Activated T-helper 2 cell treated with anti-CD3 and anti-CD28 coated beads, Interferon-gamma antibody, Interleukin-2, Interleukin-4, amounts not matched to agents 10 μg/mL and 5 μg/mL and 100 μg/mL, durations not matched to agents 14 hours and 24 hours and 36 hours (primary cell): ENCODE measurements at regions not wholly inside any gene's neighbourhood (a gene's known extent, or its start where the extent isn't known, plus 50 kb on each side); places are given as distances from the start of the nearest gene placed in this dataset.

Source experiments
- DNase-seq: peaks from one replicate; pipeline ENCODE4 v3.0.0; 2021; ENCODE audit warnings: low spot score
- H3K27ac Mint-ChIP-seq: one replicate; pipeline ENCODE4 v1.8.0; 2021; ENCODE audit warnings: mixed read lengths
- H3K27me3 Mint-ChIP-seq: one replicate; pipeline ENCODE4 v1.8.0; 2021; ENCODE audit warnings: low read depth, mixed read lengths
- H3K36me3 Mint-ChIP-seq: one replicate; pipeline ENCODE4 v1.8.0; 2021; ENCODE audit warnings: low read depth, mixed read lengths
- H3K4me1 Mint-ChIP-seq: one replicate; pipeline ENCODE4 v1.8.0; 2021; ENCODE audit warnings: low read depth, mixed read lengths
- H3K4me3 Mint-ChIP-seq: one replicate; pipeline ENCODE4 v1.8.0; 2021; ENCODE audit warnings: low read depth, mild to moderate bottlenecking, moderate library complexity, mixed read lengths
- H3K9me3 Mint-ChIP-seq: one replicate; pipeline ENCODE4 v1.8.0; 2021; ENCODE audit warnings: mixed read lengths
- intact Hi-C: fragments of 100-400 bp; cut with micrococcal nuclease; formaldehyde crosslinking; loops from one replicate; pipeline ENCODE4 v1.15.1; 2023

GRCh38 chr10:108469940-108470339 is 1305.4 kb upstream of the SORCS1 start:
- Mint-ChIP-seq H3K27me3 (peaks cover 6% of the 10 kb centered on the region), H3K4me1 (no peaks in the 10 kb centered on the region), H3K9me3 (no peaks in the 10 kb centered on the region), H3K4me3 (no peak overlapping the region), H3K36me3 (no peaks in the 10 kb centered on the region), H3K27ac (no peak overlapping the region)
- intact Hi-C loops: no loop called here
- no peak for DNase-seq

DNA sequence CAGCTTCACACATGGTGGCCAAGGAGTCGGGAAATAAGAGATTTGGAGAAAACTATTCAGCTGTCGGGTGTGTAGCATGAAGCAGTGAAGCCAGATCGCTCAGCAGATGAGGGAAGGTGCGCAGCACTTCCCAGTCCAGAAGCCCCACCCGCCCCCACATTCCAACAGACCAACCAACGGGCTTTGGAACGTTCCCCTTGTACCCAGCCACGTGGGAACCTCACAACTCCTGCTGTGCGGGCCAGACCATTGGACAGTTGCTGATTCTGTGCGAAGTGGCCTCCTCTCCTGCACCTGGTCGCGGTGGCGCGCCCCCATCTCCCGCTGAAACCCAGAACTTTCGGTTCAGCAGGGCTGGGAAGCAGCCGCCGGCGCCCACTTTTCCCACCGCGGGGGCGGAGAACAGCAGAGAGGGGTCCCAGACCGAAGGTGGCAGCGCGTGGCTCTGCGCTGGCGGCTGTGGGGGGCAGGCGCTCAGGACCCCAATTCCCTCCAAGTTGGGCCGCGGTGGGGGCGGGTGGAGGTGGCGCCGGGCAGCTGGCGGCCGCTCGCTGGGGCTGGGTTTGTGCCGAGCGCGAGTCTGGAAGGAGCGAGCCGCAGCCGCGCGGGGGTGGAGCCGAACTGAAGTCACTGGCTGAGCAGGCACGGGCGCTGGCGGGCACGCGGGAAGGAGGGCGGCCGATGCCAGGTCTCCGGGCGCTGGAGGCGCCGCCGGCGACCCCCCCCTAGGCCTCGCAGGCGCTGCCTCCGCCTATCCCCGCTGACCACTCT is 1301.5 kb upstream of the SORCS1 start:
- Mint-ChIP-seq H3K4me3 (no peak overlapping the region), H3K4me1 (no peaks in the 10 kb centered on the region), H3K36me3 (no peaks in the 10 kb centered on the region), H3K27me3 (peaks cover 6% of the 10 kb centered on the region), H3K27ac (no peak overlapping the region), H3K9me3 (no peaks in the 10 kb centered on the region)
- no peak for DNase-seq
- intact Hi-C loops: no loop called here

GRCh38 chr10:108462005-108462404 is 1297.5 kb upstream of the SORCS1 start:
- no peak for DNase-seq
- Mint-ChIP-seq H3K27me3 (peaks cover 5% of the 10 kb centered on the region), H3K4me3 (no peak overlapping the region), H3K27ac (no peak overlapping the region), H3K9me3 (peaks cover 10% of the 10 kb centered on the region), H3K36me3 (no peaks in the 10 kb centered on the region), H3K4me1 (no peaks in the 10 kb centered on the region)
- intact Hi-C loops: no loop called here

DNA sequence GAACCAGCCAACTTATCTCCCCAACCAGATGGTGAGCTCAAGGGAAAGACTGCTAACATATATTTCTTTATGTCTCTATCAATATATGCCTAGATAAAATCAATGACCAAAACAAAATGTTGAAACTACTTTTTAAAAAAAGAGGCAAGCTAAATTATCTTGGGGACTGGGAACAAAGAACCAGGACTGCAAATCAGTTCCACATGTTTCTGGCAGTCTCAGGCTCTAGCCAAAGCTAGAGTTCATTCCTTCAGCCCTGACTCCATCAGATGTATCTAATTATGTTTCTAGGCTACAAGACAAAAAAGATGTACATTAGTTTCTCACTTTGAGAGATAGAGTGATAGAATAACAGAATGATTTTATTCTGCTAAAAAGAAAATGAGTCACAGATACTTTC is 1290.3 kb upstream of the SORCS1 start:
- H3K4me1 Mint-ChIP-seq: no peaks in the 10 kb centered on the region
- intact Hi-C loops: no loop called here
- H3K27ac Mint-ChIP-seq: no peak overlapping the region
- no peaks in the 10 kb centered on the region for H3K36me3 Mint-ChIP-seq
- H3K9me3 Mint-ChIP-seq: peaks cover 19% of the 10 kb centered on the region
- no peak for DNase-seq
- no peak overlapping the region for H3K4me3 Mint-ChIP-seq
- no peaks in the 10 kb centered on the region for H3K27me3 Mint-ChIP-seq

GRCh38 chr10:108454224-108454623 is 1289.7 kb upstream of the SORCS1 start:
- H3K9me3 Mint-ChIP-seq: peaks cover 19% of the 10 kb centered on the region
- no peaks in the 10 kb centered on the region for H3K4me1 Mint-ChIP-seq
- intact Hi-C loops: no loop called here
- no peak overlapping the region for H3K4me3 Mint-ChIP-seq
- H3K27ac Mint-ChIP-seq: no peak overlapping the region
- no peaks in the 10 kb centered on the region for H3K36me3 Mint-ChIP-seq
- H3K27me3 Mint-ChIP-seq: no peaks in the 10 kb centered on the region
- no peak for DNase-seq

DNA sequence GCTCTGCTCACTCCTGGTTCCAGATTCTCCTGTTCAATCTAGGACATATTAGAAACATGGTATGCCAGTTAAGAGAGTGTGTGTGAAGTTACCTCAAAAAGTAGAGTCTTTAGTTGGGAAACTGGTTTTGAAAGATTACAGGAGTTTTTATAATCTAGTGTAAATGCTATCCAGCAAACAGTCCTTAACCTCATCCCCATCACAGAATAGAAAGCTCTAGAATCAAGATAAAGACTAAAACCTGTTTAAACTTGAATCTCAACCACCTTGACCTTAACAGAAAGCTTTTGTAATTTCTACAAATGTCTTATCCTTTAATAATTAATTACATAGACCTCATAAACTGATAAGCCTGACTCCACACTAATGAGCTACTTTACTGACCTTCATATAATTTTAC is 1288.7 kb upstream of the SORCS1 start:
- intact Hi-C loops: no loop called here
- H3K4me1 Mint-ChIP-seq: no peaks in the 10 kb centered on the region
- no peak for DNase-seq
- no peaks in the 10 kb centered on the region for H3K27me3 Mint-ChIP-seq
- H3K36me3 Mint-ChIP-seq: no peaks in the 10 kb centered on the region
- H3K27ac Mint-ChIP-seq: no peak overlapping the region
- peaks cover 13% of the 10 kb centered on the region for H3K9me3 Mint-ChIP-seq
- no peak overlapping the region for H3K4me3 Mint-ChIP-seq

DNA sequence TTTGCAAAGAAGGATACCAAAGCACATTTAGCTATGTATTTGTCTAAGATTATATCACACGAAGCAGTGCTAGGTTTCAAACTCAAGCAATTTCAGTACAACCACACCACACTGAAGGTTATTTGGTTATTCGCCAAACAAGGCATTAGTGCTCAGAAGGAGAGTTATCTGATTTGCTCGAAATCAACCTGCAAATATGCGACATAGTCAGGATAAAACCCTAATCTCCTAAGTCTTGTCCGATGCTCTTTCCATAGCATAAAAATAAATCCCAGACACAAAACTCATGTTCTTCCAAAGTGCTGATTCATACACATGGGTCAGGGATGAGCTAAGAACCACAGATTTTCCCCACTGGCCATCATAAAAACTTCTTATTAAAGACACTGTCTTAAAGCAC is 1288.0 kb upstream of the SORCS1 start:
- Mint-ChIP-seq H3K27me3 (no peaks in the 10 kb centered on the region), H3K9me3 (peaks cover 13% of the 10 kb centered on the region), H3K4me1 (no peaks in the 10 kb centered on the region), H3K4me3 (no peak overlapping the region), H3K36me3 (no peaks in the 10 kb centered on the region), H3K27ac (no peak overlapping the region)
- intact Hi-C loops: no loop called here
- no peak for DNase-seq

DNA sequence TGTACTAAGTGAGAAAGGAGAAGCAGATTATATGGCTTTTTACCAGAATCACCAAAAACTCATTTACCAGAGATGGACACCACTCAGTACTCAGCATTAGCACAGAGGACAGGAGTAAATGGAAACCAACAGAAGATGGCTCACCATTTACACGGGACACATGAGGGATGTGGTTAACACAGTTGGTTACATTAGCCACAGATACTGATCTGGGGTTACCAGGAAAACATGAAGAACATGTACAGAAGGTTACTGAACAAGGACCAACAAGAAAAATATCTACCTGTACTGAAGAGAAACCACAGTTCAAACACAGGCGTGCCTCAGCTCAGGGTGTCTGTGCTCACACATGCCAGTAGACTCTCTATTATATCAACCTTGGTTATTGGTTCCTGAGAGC is 1285.8 kb upstream of the SORCS1 start:
- H3K9me3 Mint-ChIP-seq: peaks cover 4% of the 10 kb centered on the region
- no peaks in the 10 kb centered on the region for H3K36me3 Mint-ChIP-seq
- H3K4me1 Mint-ChIP-seq: no peaks in the 10 kb centered on the region
- no peak overlapping the region for H3K27ac Mint-ChIP-seq
- H3K27me3 Mint-ChIP-seq: no peaks in the 10 kb centered on the region
- intact Hi-C loops: no loop called here
- no peak for DNase-seq
- no peak overlapping the region for H3K4me3 Mint-ChIP-seq

- Mint-ChIP-seq H3K4me1 (no peaks in the 10 kb centered on the region), H3K27ac (no peak overlapping the region), H3K36me3 (no peaks in the 10 kb centered on the region), H3K4me3 (no peak overlapping the region), H3K27me3 (no peaks in the 10 kb centered on the region), H3K9me3 (peaks cover 3% of the 10 kb centered on the region)
- DNase-seq: no peak
- intact Hi-C loops: no loop called here
Measured at GRCh38 chr10:108445746-108446145, 1281.2 kb upstream of the SORCS1 start.

DNA sequence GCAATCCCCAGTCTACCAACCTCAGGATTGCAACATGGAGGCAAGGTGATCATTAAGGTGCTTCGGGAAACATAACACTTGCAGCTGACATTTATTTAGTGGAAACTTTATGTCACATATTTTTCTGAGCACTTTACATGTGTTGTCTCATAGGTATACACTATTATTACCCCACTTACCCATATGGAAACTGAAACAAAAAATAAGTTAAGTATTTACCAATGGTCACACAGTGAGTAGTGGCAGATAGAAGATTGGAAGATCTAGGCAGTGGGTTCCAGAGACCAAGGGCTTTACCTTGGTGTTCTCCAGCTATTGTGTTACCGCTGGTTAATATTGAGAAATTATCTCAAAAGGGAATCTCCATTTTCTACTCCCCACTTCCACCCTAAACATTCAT is 1279.1 kb upstream of the SORCS1 start:
- no peak for DNase-seq
- intact Hi-C loops: no loop called here
- Mint-ChIP-seq H3K27ac (no peak overlapping the region), H3K36me3 (no peaks in the 10 kb centered on the region), H3K9me3 (peaks cover 8% of the 10 kb centered on the region), H3K27me3 (no peaks in the 10 kb centered on the region), H3K4me3 (no peak overlapping the region), H3K4me1 (no peaks in the 10 kb centered on the region)

- Mint-ChIP-seq H3K4me3 (no peak overlapping the region), H3K4me1 (no peaks in the 10 kb centered on the region), H3K36me3 (no peaks in the 10 kb centered on the region), H3K9me3 (peaks cover 8% of the 10 kb centered on the region), H3K27me3 (no peaks in the 10 kb centered on the region), H3K27ac (no peak overlapping the region)
- intact Hi-C loops: no loop called here
- no peak for DNase-seq
Measured at GRCh38 chr10:108439397-108439796, 1274.9 kb upstream of the SORCS1 start.

DNA sequence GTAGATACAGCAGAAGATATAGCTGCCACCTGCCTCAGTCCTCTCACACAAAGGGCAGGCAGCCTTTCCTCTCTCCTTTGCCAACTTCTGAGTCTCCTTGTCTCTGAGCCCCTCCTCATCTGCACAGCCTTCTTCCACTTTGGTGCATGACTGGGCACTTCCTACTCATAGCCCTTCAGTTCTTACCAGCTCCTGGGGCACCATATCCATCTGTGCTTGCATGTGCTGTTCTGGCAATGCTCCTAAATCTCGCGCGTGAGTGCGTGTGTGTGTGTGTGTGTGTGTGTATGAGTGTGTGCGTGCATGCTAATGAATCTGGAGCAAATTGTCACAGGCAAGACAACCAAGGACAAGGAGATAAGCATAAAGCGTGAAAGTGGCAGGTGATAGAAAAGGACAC is 1271.6 kb upstream of the SORCS1 start:
- intact Hi-C loops: no loop called here
- no peaks in the 10 kb centered on the region for H3K36me3 Mint-ChIP-seq
- no peak for DNase-seq
- H3K4me3 Mint-ChIP-seq: no peak overlapping the region
- H3K4me1 Mint-ChIP-seq: no peaks in the 10 kb centered on the region
- H3K27ac Mint-ChIP-seq: no peak overlapping the region
- H3K27me3 Mint-ChIP-seq: no peaks in the 10 kb centered on the region
- H3K9me3 Mint-ChIP-seq: peaks cover 9% of the 10 kb centered on the region

DNA sequence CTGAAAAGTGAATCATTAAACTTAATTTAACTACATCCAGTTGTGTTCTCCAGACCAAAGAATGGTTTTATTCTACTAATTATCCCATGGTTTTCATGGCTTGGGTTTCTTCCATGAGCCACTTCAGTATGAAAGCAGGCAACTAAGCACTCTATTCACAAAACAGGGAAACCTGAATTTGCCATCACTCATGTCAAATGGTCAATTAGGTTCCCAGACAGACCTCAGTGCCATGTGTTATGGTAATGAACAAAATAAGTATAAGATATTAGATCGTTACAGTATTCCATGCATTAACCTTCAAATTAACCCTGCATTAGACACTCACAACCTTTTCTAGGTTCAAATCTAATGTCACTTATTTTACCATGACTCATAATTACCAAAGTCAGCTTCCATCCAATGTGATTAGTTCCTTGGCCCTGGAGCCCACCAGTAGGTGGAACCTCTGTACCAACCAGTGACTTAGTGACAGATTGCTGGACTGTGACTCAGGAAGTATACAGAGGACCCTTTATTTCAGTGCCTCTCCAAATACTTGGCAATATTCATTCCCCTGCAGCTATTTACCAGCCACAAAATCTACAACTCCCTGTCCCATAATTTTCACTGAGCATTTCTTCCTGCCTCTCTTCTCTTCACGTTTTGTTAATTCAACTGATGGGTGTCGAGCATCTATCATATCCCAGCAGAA is 1270.2 kb upstream of the SORCS1 start:
- H3K27me3 Mint-ChIP-seq: no peaks in the 10 kb centered on the region
- no peak for DNase-seq
- H3K27ac Mint-ChIP-seq: no peak overlapping the region
- H3K4me1 Mint-ChIP-seq: no peaks in the 10 kb centered on the region
- intact Hi-C loops: no loop called here
- no peaks in the 10 kb centered on the region for H3K36me3 Mint-ChIP-seq
- no peak overlapping the region for H3K4me3 Mint-ChIP-seq
- peaks cover 4% of the 10 kb centered on the region for H3K9me3 Mint-ChIP-seq
